NCI-H345 treated with DMSO at 0.1 percent for 48 hours (cell line): ENCODE measurements at regions not wholly inside any gene's neighbourhood (a gene's known extent, or its start where the extent isn't known, plus 50 kb on each side); places are given as distances from the start of the nearest gene placed in this dataset.
A peak's percentile ranks its signal among the peaks of the same experiment; 100 is the strongest.

Experiments used
- DNase-seq: peaks from one replicate; lab custom pipeline; 2025; ENCODE audit not compliant: unreplicated experiment; lab: John Stamatoyannopoulos, UW

DNA sequence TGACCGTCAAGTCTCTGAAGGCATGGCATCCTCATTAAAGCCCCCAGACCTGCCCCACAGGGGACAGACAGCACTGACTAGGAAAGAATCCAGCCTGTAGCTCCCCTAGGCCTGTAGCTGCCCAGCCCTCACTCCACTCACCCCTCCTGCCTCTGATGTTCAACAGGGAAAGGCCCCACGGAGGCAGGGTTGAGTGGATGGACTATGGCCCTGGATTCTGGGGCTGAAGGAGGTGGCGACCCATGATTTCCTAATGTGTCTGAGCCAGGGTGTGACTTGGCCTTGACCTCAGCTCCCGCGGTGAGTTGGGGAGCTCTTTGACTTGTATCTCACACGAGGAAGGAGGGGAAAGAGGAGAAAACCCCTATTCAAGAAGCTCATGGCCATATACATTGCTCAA, 238.5 kb upstream of the CSF3R start:
- no peak for DNase-seq

DNA sequence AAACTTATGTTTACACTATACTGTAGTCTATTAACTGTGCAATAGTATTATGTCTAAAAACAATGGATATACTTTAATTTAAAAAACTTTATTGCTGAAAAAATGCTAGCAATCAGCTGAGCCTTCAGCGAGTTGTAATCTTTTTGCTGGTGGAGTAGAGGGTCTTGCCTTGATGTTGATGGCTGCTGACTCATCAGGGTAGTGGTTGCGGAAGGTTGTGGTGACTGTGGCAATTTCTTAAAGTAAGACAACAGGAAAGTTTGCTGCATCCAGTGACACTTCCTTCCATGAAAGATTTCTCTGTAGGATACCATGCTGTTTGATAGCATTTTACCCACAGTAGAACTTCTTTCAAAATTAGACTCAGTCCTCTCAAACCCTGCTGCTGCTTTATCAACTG, 234.7 kb upstream of the CSF3R start:
- DNase-seq = no peak

DNA sequence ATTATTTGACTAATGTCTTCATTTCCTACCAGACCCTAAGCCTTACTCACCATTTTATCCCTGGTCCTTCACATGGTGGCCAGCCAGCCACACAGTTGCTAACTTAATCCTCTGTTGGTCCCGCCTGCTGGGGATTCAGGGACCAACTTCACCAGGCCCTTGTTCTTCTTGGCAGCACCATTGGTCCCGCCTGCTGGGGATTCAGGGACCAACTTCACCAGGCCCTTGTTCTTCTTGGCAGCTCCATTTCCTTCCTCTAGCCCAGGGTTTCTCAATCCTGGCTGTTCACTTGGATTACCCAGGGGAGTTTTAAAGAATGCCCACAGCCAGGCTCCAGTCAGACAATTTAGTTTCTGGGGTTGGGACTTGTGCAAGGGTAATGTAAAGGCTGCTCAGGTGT, 233.1 kb upstream of the CSF3R start:
- DNase-seq = no peak

DNA sequence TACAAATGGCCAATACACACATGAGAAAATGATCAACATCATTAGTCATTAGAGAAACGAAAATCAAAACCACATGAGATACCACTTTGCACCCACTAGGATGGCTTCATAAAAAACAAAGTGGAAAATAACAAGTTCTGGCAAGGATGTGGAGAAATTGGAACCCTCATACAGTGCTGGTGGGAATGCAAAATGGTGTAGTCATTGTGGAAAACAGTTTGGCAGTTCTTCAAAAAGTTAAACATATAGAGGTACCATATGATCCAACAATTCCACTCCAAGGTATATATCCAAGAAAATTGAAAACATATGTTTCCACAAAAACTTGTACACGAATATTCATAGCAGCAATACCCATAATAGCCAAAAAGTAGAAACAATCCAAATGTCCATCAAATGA, 231.6 kb upstream of the CSF3R start:
- no peak for DNase-seq

DNA sequence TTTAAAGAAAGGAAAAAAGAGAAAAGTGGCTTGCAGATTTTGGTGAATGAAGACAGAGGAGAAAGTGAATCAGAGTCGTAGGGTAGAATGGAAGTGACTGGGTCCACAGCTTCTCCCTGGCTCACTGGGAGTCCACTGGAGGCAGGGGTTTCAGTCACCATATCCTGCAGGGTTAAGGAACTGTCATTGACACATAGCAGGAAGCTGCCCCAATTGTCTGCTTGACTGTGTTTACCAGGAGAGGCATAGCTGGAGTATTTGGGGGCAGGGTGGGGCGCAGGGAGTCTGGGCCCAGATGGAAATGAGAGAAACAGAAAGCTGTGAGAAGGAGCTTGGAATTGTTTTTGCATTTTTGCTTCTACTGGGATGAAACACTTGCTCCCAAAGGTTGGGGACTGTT, 228.8 kb upstream of the CSF3R start:
- DNase-seq = no peak

DNA sequence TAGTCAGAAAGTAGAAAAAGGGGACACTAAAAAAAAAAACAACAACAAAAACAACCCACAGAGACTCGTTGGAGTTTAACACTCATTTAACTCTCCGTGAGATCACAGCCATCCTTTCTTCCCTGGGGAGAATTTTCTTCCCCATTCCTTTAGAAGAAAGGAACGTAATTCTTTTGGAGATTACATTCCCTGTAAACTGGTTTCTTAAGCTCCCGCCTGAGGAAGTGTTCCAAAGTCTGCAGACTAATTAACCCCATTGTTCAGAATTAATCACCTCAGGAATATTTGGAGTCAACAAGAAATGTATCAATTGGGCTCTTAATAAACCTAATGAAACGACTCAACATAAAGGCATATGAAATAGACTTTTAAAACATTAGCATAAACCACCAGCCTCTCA, 228.2 kb upstream of the CSF3R start:
- DNase-seq = no peak

DNA sequence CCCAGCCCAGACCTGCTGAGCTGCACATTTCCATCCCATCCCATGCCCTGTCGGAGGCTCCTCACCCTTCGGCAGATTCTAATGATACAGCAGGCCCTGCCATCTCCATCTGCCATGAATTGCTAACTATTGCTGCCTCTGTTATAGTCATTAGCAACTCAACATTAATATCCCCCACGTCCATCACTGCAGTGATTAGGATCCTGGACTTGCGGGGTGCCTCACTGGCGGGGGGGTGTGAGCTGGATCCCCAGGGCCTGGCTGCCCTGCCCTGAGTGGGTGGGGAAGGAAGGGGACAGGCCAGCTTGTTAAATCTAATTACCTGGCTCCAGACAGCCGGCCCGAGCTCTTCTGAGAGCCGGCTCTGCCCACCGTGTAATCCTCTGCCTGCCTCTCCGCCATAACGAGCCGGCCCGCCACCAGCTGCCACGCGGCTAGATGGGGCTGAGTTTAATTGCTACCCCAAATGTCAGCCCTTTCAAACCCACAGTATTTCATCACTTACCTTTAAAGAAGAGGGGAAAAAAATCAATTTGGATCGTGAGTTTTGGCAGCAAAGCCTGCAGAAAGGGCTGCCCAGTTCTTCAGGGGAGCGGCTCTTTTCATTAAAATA, 227.3 kb upstream of the CSF3R start:
- no peak for DNase-seq

DNA sequence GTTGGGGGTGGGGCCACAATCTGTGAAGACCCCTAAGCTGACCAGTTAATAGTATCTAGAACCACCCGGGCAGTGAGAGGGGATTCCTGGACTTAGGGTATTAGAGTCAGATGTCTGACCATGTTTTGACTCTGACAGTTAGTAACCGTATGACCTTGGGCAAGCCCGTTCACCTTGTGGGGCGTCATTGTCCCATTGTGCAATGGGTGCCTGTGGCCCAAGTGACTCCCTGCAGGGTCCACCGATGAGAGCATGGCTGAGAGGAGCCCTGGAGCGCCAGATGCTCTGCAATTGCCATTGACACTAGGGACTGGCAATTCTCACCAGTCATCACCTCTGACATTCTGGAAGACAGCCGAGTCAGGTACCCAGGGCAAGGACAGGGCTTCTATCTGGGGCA, 225.9 kb upstream of the CSF3R start:
- no peak for DNase-seq

DNA sequence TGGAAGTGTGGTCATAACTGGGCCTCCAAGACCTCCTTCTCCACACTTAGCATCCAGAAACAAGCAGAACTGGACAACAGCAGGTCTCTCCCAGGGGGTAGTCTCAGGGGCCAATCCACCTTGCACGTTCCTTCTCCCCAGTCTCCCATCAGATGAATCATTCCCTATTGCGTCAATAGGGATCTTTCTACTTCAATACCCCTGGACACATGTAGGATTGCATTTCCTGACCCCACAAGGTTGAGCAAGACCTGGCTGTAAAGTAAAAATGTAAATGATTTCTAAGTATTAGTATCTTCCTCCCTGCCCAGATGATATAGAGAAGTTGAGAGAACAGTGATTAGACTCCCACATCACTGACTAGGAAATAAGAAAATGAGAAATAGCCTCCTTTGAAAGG, 224.5 kb upstream of the CSF3R start:
- no peak for DNase-seq

DNA sequence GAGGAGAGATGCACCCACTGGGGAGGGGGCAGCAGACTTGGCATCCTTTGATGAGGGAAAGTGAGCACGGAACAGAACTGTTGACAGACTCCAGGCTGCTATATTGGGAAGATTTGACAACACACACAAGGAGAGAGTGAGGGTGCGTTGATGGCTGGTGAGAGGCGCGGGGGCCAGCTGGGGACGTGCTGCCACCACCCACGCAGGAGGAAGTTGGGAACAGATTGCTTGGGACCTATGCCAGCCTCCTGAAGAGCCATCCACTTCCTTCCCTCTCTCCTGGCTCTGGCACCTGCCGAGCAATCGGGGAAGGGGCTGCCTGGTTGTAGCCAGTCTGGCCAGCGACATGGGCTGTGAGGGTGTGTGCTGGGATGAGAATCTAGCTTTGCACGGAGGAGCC, 223.7 kb upstream of the CSF3R start:
- DNase-seq = no peak

DNA sequence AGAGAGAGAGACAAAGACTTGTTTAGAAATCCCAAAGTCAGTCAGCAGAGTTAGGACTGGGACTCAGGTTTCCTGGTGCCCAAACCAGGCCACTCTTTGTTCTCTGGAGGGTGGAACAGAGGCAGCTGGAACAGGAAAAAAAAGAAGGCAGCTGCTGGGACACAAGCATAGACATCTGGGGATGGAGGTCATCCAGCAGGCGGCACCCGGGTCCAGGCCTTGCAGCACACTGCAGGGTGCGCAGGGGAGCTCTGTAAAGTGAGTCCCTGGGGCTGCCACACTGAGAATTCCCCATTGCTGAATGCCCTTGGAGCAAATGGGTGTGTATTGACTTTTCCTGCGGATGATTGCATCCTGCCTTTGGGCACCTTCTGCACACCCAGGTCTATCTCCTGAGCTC, 222.9 kb upstream of the CSF3R start:
- DNase-seq = no peak

DNA sequence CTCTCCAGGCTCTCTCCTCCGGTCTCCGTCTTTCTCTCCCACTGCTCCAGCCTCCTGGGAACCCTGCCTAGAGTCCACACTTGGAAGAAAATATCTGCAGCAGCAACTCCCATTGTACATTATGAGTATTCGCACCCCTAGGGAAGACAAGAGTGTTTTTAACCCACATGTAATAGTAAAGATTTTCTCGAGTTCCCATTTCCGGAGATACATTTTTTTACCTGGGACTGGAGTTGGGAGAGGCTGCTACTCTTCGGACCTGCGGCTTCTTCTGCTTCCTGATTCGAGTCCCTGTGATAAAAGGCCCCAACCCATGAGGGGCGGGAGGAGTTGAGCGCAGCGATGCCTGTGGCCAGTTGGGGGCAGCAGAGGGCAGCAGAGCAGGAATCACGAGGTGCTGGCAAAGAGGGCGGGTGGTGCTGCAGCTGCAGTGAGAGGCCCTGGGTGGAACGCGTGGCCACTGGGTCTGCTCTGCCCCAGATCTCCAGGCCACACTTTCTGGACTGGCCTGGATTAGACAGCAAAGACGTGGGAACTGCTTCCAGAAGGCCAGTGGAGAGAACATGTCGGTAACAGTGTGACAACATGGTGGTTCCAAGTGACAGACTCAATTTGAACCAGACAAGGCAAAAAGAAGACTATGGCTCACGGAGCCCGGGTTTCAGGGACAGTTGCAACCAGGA, 221.0 kb upstream of the CSF3R start:
- DNase-seq = peak; percentile 76

DNA sequence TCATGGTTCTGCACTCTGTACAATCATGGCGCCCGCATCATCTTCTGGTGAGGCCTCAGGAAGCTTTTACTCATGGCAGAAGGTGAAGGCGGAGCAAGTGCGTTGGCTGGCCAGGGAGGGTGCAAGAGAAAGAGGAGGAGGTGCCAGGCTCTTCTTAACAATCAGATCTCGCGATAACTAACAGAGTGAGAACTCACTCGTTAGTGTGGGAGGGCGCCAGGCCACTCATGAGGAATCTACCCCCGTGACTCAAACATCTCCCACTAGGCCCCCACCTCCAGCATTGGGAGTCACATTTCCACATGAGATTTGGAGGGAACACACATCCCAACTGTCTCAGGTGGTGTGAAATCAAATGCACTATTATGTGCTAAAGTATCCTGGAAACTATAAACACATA, 220.2 kb upstream of the CSF3R start:
- DNase-seq = no peak

DNA sequence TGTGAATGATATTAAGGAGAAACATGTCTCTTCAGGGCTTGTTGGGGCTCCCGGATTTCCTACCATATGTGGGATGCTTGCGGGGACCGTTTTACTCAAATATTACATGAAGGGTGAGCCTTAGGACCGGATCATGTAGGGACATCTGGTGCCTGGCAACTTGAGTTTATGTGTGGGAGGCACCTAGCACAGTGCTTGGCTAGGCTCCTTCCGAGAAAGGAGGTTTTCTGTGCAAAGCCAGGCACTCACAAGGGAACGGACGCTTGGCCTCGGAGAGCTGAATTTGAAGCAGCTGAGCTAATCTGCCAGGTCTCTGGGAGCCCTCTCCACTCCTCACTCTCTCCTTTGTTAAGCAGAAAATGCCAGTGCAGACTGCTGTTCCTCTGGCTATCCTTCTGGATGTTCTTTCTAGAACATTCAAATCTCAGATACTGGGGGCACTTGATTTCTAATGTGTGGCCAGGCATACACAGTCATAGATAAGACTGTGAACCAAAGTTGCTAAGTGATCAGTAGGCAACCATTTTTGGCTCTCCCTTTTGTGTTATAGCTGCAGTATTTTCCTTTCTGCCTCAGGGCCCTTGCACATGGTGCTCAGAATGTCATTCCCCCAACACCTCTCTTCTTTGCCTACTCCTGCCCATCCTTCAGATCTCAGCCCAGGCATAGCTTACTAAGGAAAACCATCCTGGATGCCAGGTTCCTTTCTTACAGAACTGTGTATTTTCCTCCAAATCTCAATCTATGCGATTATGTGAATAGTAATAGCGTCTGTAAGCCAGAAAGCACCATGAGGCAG, 216.6 kb upstream of the CSF3R start:
- DNase-seq = no peak

DNA sequence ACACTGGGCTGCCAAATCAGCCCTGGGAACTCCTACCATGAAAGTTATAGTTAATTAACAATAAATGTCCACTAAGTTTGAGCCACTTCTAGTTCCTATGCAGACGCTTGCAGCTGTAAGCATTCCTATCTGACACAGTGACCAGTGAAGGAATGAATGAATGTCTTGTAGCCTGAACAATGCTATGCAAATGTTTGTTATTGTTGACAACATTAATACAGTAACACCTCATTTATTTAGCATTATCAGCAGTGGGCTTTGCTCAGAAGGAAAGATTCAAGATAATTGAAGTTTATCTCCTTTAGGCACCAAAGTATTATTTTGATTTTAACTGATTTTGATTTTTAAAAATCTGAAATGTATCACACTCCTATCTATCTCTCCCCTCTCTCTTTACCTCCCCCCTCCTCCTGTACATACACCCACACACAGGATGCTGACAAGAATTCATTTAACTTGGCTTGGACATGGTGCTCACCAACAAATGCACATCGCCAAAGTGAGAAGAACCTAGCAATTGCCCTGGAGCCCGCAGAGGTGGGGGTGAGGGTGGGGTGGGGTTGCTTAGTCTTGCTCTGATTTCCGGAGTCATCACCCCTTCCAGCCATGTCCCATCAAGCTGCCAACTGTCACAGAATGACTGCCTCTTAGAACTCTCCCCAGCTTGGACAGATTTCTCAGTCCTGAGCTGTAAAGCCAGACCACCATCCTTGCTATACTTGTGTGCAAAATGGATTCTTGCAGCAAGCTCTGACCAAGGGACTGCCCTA, 215.3 kb upstream of the CSF3R start:
- DNase-seq = no peak

DNA sequence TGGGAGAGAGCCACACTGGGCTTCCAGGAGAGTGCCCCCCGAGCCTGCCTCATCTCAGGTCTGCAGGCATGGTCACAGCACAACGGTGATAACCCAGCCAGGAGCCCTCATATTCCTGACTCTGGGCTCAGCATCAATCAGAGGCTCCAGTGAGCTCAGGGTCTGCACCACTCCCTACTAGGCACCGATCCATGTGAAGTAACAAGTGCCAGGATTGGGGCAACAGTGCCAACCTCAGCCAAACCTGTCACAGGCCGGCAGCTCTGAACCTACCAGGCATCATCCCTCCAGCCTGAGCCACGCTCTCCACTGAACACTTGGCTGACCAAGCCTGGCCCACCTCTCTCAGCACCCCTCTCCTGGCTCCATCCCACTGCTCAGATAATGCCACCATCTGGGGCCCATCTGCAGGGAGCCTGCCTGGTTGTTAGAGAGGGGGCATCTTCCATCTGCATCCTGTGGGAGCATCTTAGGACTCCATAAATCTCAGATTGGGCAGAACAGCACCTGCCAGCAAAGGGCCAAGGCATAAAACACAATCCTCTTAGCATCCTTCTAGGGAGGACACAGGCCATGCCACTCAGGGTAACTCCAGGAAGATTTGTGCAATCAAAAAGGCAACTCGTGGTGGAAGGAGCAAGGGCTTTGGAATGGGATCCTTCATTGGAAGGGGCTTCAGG, 213.7 kb upstream of the CSF3R start:
- no peak for DNase-seq

DNA sequence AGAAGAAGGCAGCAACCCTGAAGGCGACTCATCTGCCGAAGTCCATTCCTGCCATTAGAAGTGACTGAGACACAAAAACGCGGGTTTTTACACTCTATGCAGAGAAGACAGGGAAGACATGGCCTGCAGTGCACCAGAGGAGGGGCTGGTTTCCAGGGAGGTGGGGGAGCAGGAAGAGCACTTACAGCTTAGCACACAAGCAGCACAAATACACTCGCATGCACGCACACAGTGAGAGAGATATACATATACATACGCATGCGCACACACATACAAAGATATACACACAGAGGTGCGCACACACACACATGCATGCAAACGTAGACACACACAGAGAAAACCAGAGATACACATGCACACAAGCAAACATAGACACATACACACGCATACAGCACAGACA, 210.9 kb upstream of the CSF3R start:
- DNase-seq = no peak

DNA sequence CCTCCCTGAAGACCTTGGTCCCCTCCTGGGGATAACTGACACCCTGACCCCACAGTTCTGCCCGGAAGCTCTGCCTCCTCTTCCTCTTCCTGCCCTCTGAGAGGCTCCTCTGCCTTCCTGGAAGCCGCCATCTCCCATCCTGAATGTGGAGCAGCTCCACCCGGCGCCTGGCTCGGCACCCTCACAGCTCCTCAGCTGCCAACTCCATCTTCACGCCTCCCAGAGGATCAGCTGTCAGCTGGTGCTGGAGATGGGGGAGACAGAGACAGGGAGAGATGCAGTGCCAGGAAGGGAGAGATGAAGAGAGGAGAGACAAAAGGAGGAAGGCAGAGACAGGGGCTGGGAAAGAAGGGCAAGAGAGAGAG, 210.4 kb upstream of the CSF3R start:
- DNase-seq = no peak

DNA sequence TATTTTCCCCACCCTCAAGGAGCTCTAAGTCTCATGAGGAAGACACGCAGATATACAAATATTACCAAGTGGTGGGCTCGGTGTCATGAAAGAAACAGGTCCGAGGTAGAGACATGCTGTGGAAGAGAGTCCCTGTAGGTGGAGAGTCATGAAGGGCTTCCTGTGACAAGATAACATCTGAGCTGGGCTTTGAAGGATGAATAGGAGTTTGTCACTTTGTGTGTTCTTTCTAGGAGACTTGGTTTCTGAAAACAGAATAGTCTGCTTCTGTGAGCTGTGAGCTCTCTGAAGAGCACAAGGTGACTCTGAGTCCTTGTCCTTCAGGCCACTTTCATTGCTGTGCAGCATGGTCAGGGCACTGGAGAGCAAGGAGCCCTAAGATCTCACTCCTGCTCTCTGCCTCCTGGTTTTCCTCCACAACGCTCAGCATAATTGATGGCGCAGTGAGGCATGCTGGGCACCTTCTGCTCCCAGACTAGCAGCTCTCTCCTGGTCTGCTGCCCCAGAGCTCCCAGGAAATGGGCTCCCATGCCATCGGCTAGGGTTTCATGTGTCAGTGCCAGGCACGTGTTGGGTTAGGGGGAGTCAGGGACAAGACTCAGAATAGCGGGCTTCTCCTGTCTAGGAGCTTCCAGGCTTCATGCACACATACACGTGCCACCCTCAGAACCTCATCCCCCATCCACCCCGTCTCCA, 209.9 kb upstream of the CSF3R start:
- DNase-seq = no peak

DNA sequence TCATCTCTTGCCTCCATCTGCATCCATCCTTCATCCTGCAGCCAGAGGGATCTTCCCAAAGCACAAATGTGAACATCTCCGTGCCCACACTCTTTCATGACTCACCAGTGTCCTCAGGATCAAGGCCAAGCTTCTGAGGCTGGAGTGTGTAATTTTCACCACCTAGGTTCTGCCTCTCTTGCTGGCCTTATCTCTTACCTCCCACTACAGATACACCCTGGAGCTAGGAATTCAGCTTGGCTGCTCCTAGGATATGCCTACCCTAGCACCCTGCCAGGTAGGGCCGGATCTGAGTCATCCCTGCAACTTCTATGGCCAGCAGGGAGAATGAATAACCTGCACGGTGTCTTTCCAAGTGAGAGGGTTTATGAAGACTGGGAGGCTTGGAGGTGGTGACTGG, 208.7 kb upstream of the CSF3R start:
- no peak for DNase-seq

DNA sequence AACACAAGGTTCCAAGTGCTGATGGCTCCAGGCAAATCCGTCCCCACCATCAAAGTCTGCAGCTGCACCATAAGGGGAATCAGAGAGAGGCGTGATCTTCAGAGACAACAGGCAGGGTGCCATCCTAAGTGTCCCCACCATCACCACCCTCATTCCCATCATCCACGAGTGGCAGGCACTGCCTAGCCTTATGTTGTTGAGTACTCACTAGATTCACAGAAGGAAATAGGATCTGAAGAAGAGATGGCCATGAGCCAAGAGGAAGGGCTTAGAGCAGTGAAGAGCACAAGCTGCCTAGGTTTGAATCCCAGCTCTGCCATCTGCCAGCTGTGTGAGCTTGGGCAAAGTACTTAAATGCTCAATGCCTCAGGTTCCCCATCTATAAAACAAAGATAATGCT, 207.3 kb upstream of the CSF3R start:
- no peak for DNase-seq
